ENCODE measurements at regions not wholly inside any gene's neighbourhood (a gene's known extent, or its start where the extent isn't known, plus 50 kb on each side); places are given as distances from the start of the nearest gene placed in this dataset.
"Not testable (repeated sequence)": the region's sequence is repeated elsewhere in the genome, so short reads cannot be mapped to it uniquely, and the experiment has no call there.

DNA sequence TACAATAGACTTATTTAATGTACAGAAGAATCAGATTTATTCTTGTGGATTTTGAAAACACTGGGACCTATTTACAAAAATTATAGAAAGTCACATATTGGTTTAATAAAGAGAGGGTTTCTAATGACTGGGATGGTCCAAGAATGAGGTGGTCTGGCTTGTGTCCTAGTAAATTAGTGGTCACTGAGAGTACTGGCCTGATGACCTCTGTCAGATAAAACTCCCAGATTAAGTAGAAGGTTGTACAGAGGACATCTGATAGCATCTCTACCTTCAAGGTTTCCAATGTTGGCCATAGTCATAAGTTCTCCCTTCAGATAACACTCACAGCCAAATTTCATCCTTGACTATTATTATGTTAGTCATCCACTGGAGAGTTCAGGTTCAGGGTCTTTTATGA lies 692.9 kb downstream of the MTRR start:
- no peak for DNase-seq (ENCODE audit: low read depth)

DNA sequence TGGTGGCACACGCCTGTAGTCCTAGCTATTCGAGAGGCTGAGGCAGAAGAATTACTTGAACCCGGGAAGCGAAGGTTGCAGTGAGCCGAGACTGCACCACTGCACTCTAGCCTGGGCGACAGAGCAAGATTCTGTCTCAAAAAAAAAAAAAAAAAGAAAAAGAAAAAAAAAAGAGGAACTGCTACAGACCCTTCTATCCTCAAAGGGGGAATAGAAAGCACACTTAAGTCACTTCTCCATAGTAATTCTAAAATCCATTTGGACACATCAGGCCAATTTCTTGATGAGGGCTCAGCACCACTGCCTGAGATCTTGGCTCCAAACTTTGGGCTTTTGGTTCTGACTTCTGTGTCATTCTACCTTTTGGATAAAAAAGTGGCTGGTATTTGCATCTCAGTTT lies 694.6 kb downstream of the MTRR start:
- DNase-seq (ENCODE audit: low read depth): not testable (repeated sequence)

DNA sequence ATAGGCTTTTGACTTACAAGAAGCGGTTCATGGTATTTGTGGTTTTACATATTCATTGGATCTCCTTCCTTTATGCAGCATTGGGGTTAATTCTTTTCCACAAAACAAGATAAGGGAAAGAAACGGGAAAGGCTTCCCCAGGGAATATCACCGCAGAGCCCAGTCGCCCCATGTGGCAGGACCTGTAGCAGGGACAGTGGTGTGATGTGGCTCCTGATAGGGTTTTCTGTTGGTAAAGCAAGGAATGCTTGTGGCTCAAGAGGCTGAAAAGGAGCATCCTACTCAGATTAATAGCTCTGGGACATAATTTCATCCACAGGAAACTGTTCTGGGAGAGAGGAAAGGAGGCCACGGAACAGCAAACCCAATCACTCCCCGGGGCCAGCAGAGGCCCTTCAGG lies 699.9 kb downstream of the MTRR start:
- no peak for DNase-seq (ENCODE audit: low read depth)

DNA sequence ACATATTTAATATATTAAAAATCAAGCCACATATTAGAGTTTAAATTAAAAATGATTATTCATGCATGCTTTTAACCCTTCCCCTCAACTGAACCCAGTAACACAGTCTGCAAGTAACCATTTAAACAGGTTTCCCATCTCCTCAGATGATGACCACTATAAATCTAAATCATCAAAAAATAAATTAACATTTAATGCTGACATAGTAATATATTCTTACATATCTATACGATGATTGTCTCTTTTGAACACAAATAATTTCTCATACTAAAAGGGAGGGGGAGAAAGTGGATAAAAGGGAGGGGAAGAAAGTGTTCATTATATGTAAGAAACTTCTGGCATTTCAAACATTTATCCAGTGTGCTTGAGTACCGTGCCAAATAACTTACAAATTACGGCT lies 701.6 kb downstream of the MTRR start:
- DNase-seq (ENCODE audit: low read depth): no peak

DNA sequence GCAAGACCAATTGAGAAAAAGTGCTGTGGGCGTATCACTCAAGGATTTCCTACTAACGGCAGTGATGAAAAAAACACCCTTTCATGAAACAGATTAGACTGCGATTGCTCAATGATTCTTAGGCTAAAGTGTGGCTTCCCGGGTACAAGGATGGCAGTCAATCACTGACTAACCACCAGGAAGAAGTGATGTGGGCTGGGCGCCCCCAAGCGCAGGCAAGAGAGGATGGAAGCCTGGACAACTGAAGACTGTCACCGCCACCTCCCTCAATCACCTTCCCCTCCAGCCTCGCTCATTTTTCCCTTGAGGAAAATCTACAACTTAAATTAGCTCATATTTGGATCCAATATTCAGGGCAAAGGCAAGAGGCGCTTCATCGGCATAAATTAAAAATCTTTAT lies 707.2 kb downstream of the MTRR start:
- DNase-seq (ENCODE audit: low read depth): no peak

DNA sequence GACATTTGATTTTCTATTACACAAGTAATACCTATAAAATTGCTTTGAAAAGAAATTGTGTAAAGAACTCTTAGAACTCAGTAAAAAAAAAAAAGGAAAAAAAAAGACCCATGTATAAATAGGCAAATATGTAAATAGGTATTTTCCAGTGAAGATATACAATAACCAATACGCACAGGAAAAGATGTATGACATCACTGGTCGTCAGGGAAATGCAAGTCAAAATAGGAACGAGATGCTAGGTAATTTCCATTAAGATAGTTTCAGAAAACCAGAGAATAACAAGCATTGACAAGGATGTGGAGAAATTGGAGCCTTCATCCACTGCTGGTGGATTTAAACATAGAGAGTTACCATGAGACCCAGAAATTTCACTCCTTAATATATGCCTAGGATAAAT lies 708.8 kb downstream of the MTRR start:
- DNase-seq (ENCODE audit: low read depth): no peak

DNA sequence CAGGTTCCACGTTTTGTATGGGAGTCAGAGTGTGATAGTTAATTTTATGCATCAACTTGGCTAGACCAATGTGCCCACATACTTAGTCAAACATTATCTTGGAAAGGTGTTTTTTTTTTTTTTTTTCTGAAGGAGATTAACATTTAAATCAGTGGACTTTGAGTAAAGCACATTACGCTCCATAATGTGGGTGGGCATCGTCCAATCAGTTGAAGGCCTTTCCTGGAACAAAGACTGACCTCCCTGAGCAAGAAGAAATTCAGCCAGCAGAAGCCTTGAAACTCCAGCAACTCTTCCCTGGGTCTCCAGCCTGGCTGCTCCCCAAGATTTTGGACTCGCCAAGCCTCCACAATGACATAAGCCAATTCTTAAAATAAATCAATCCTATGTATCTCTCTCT lies 711.4 kb downstream of the MTRR start:
- DNase-seq (ENCODE audit: low read depth): no peak

DNA sequence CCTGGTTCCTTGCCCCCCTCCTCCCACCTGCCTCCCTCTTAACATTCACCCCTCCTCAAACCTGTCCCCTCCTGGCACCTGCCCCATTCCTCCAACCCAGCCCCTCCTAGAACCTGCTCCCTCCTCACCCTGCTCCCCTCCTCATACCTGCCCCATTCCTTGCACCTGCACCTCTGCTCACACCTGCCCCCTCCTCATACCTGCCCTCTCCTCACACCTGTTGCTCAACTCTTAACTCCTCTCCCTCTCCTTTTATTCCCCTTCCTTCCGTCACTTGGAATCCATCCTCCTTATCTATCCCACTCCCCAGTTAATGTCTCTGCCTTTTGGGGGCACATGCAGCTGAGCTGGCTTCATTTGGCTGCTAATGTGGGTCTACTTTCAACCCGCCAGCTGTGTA lies 712.1 kb downstream of the MTRR start:
- DNase-seq (ENCODE audit: low read depth): no peak

DNA sequence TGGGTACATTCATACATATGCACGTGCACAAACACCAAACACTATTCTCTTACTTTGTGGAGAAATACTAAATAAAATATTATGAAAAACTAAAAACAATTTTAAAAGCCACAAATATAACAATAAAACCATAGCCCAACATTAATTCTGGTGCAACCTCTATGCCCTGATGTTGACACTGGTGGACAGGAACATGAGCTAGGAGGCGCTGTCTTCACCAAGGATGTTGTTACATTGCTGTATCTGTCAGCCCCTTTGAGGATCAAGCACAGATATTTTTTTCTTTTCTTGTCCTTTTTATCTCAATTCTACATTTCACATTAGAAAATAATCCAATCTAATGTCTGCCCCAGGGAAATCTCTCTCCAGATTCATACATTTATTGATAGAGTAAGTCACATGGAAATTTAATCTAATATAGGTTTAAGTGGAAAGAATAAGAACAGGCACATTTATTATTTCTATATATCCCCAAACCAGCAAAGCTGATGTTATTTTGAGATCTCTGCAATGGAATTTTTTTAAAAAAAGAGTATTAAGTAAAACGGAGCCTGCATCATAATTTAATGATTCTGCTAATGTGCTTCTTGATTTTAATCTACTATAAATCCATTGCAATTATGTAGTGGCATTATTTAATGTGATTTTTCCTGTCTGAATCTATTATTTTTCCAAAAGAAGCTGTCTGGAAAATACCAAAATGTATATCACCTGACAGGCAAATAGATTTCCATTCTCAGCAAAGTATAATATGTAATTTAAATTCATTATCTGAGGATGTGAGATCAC lies 716.5 kb downstream of the MTRR start:
- DNase-seq (ENCODE audit: low read depth): no peak

DNA sequence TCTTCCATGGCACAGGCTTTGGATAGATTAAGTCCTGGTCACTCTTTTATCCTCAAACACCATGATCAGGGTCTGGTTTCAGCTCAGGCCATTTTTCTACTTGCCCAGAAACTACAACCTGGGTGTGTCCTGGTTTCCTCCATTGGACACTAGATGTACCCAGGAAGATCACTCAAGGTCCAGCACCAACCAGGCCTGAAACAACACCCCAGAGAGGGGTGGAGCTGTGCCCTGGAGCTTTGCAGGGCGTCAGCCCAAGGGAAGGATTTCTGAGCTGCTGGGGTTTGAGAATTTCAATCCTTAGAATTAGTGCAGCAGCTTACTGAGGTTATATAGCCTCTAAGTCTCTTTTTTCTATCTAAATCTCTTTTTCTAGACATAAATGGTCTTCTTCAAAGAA lies 722.0 kb downstream of the MTRR start:
- no peak for DNase-seq (ENCODE audit: low read depth)

DNA sequence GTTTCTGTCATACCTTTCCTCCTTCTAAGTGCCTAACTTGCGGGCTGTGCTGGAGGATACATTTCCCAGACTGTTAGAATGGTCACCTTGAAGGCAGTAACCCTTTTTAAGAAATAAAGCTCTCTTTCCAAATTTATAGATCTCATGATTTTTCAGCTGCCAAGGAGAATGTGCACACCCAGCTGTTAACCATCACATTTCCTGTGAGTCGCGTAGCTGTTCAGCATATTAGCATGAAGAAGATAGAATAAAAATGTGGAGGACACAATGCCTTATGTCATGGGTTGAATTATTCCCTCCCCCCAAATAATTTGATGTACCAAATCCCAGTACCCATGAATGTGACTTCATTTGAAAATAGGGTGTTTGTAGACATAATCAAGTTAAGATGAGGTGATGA lies 729.4 kb downstream of the MTRR start:
- no peak for DNase-seq (ENCODE audit: low read depth)

DNA sequence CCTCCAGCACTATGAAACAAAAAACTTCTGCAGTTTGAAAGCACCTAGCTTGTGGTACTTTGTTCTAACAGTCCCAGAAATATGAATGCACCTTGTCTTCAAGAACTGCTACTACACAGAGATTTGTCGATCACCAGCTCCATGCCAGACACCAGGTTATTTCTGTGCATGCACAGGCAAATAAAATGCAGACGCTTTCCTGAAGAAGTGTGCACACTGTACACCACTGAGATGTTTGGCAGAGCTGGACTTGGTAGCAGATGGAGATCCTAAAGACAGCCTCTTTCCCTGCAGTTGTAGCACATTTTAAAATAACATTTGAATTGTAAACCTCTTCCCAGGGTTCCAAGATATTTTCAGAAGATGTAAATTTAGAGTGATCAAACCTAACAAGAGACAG lies 730.0 kb downstream of the MTRR start:
- no peak for DNase-seq (ENCODE audit: low read depth)

DNA sequence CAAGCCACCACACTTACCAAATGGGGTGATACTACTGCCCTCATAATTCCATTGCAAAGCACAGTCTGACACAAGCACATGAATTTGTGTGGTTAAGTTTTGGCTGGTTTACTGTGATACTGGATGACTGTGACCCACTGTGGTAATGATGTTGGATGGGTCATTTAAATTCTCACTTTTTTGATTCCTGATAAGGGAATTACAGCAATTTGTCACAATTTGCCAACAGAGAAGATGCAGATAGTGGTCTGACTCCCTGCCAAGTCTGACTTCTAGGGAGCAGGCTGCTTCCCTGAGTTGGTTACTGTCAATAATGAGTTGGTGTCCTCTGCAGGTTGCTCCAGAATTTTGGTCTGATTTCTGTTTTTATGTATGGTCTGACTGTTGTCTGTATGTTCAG lies 731.9 kb downstream of the MTRR start:
- no peak for DNase-seq (ENCODE audit: low read depth)

DNA sequence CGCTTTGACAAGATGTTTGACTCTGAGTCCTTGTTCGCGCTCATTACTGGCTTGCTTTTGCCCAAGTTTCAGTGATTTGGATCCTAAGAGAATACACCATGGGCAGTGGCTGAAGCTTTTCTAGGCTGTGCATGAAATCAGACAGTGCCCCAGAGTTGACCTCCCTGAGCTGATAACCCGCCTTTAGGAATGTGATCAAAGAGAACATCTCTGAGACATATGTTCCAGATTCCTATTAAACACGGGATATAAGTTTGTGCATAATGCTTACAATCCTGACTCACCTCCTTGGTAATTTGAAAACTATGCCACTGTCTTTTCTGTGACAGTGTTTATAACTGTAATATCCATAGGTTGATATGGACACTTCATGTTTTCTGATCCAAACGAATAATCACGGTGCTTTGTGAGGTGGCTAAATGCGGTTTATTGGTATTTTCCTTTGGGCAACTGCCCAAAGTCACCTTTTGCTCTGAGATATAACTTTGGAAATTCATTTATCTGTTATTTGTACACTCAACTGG lies 732.9 kb downstream of the MTRR start:
- no peak for DNase-seq (ENCODE audit: low read depth)

DNA sequence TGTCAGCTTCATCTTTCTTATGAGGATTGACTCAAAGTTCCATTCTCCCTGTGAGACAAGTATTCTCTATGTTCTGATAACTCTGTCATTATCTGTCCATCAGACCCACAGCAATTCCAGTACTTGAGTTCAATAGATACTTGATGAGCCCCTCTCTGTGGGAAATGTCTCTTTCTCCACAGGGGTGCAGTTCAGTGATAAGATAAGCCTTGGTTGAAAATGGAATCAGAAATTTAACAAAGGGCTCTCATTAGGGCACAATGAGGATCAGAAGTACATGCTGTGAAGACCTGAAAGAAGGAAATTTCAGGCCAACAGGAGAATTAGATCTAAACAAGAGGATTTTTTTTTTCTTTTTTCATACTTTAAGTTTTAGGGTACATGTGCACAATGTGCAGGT lies 737.3 kb downstream of the MTRR start:
- DNase-seq (ENCODE audit: low read depth): no peak

DNA sequence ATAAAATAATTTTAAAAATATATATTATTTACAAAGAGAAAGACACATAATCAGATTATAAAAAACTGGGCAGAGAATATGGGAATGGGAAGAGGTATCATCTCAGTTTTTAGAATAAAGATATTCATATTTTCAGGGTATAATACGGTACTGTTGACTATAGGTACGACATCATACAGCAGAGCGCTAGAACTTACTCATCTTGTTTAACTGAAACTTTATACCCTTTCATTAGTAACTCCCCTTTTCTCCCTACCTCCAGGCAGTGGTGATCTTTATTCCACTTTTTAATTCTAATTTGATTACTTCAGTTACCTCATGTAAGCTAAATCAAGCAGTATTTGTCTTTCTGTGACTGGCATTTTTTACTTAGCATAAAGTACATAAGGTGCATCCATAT lies 742.1 kb downstream of the MTRR start:
- no peak for DNase-seq (ENCODE audit: low read depth)

DNA sequence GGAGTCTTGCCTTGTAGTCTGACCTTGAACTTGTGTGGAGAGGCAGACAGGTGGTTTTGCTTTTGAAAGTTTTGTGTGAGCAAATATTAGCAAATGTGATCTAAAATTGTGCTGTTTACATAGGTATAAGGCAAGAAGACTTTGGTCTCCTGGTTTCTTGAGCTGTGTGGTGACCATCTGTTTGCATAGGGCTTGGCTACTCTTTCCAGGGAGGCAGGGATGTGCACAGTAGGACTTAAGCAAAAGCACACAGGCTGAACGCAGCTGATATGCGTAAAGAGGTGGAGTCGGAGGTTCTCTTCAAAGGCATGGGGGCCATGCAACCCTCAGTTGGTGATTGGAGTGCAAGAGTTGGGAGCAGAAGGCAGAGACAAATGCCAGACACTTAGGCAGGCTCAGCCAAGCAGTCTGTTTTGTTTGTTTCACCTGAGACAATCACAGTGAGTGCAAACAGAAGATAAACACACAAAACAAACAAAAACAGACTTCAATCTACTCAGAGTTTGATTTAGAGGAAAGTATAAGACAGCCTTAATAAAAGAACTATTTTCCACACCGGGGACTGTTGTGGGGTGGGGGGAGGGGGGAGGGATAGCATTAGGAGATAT lies 744.2 kb downstream of the MTRR start:
- DNase-seq (ENCODE audit: low read depth): no peak

DNA sequence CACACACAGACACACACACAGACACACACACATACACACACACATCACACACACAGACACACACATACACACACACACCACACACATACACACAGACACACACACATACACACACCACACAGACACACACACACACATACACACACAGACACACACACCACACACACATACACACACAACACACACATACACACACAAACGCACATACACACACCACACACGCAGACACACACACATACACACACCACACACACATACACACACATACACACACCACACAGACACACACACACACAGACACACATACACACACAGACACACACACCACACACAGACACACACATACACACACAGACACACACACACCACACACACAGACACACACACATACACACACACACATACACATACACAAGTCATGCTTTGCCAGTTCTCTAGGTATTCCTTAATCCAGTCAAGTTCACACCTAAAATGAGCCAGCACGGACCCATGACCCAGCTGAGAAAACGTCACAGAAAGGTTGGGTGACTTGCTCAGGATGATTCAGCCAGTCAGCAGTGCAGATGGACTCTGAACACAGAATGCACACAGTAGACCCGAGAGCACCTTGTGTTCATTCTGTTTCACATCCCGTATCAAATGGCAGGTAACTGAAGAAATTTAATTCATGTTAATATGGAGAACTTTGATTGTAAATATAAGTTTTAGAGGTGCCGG lies 746.4 kb downstream of the MTRR start:
- DNase-seq (ENCODE audit: low read depth): no peak

DNA sequence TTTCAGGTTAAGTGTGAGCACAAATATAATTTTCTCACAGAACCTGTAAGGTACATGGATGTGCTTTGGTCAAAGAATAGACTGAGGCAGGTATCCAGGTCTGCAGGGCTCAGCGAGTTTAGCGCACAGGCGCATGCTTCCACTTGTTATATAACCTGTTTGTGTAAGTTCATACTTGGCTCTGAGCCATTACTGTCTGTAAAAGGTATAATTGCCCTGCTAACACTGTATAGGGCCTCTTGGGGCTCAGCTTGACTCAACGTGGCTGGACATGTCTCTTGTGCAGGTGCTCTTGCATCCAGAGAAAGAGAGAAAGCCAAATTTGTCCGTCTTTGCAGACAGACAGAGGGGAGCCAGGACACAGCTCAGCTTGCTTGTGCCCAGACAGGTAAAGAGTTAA lies 759.6 kb downstream of the MTRR start:
- no peak for DNase-seq (ENCODE audit: low read depth)

DNA sequence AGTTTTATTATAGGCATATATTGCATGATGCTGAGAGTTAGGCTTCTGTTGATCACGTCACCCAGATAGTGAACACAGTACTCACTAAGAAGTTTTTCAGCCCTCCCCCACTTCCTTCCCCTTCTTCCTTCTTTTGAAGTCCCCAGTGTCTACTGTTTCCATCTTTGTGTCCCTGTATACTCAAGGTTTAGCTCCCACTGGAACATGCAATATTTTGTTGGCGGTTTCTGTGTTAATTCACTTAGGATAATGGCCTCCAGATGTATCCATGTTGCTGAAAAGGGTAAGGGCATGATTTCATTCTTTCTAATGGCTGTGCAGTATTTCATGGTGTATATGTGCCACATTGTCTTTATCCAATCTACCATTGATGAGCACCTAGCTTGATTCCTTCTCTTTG lies 764.3 kb downstream of the MTRR start:
- no peak for DNase-seq (ENCODE audit: low read depth)

DNA sequence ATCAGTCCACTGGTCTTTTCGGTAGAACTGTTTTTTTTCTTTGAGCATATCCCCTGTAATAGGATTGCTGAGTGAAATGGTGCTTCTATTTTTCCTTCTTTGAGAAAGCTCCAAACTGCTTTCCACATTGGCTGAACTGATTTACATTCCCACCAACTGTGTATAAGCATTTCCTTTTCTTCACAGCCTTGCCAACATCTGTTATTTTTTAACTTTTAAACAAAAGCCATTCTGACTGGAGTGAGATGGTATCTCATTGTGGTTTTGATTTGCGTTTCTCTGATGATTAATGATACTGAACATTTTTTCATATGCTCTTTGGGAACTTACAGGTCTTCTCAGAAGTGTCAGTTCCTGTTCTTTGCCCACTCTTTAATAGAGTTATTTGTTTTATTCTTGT lies 764.7 kb downstream of the MTRR start:
- no peak for DNase-seq (ENCODE audit: low read depth)

DNA sequence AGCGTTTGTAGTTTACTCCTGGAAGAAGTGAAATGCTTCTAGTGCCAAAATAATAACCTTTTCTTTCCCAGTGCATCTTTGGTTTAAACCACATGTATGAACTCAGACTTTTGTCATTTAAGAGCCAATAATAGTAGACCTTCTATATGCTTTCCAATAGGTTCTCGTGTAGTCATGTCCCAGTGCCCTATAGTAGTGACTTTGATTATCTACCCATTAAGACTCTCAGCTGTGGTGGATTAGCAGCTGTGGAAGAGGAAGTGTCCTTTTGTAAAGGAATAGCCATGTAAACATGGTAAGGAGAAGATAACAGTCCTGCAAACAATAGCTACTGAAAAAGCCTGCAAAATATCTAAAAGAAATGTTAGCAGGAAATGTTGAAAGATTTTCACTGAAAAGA lies 765.3 kb downstream of the MTRR start:
- no peak for DNase-seq (ENCODE audit: low read depth)

DNA sequence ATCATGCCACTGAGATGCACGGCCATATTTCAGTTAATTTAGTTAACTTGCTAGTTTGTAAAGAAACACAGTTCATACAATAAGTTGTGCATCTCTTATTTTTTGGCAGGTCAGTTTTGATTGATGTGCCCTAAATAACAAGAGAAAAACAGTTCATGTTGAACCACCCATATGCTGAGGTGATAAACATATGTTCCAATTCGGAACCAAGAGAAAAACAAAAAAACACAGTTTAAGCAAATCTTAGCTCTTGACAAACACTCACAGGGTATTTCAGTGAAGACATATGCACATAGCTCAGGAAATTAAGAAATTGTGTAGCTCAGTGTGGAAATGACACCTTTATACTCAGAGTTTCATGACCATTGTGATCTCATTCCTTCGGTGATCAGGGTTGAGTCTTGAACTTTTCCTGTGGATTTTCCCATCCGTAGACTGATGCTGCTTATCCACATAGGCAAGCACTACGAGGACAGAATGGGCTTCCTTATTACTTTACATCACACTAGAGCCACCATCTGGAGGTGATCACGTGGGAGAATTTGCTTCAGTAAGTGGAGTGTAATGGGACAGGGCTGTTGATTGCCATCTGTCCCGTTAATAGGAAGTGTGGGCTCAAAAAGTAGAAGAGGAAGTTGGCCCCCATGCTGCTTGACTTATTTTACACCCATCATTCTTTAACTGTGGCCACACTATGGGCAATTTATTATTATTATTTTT lies 773.0 kb downstream of the MTRR start:
- no peak for DNase-seq (ENCODE audit: low read depth)

Data from stimulated activated CD8-positive, alpha-beta memory T cell treated with anti-CD3 and anti-CD28 coated beads, Interleukin-7, amount 100 ng/mL, for 24 hours (primary cell).